ENCODE measurements at regions not wholly inside any gene's neighbourhood (a gene's known extent, or its start where the extent isn't known, plus 50 kb on each side); places are given as distances from the start of the nearest gene placed in this dataset.

DNA sequence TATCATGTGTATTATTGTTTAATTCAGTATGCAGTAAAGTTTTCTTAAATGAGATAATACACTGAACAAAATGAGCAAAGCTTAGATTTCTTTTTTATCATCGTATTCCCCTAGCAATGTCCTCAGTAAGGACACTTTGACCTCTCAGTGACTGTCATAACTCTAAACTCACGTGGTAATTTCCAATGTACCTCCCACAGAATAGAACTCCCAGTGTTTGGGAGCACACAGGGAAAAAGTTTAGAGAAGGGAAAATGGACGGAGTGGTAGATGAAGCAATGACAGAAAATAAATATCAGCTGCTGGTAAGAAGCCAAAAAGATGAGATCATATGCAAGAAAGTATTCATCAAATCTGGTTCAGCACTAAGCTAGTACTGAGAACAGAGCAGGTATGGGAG, 758.6 kb upstream of the KCND2 start:
- Histone ChIP-seq H3K9me3 (ENCODE audit: low read depth) (no peaks in the 10 kb centered on the region), H3K4me1 (ENCODE audit: low read depth) (no peaks in the 10 kb centered on the region), H3K4me3 (no peak overlapping the region), H3K27ac (no peak overlapping the region), H3K27me3 (no peaks in the 10 kb centered on the region), H3K36me3 (no peaks in the 10 kb centered on the region)
- no peak for DNase-seq (ENCODE audit: low read depth in 1 of 2, low spot score in 1 of 2)
- TF ChIP-seq, protein P1, sequence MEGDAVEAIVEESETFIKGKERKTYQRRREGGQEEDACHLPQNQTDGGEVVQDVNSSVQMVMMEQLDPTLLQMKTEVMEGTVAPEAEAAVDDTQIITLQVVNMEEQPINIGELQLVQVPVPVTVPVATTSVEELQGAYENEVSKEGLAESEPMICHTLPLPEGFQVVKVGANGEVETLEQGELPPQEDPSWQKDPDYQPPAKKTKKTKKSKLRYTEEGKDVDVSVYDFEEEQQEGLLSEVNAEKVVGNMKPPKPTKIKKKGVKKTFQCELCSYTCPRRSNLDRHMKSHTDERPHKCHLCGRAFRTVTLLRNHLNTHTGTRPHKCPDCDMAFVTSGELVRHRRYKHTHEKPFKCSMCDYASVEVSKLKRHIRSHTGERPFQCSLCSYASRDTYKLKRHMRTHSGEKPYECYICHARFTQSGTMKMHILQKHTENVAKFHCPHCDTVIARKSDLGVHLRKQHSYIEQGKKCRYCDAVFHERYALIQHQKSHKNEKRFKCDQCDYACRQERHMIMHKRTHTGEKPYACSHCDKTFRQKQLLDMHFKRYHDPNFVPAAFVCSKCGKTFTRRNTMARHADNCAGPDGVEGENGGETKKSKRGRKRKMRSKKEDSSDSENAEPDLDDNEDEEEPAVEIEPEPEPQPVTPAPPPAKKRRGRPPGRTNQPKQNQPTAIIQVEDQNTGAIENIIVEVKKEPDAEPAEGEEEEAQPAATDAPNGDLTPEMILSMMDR (IDR thresholded peaks at IDR 0.05; ENCODE audit: low read depth, low read length): no peak

DNA sequence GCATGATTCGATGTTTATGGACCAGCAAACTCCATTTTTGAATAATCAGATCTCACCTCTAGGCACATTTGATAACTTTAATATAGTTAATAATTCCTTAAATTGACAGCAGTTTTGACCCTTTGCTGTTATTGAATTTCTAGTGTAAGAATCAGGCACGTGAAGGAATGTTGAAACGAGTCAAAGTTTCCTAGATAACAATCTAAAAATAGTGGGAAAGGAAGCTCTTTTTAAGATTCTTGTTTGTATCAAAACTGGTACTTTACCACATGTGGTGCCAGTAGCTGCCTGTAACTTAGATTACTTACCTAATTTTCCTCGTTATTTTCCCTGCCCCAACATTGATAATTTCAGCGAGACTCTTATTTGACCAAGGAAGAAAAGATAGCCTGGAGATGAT, 757.8 kb upstream of the KCND2 start:
- DNase-seq (ENCODE audit: low read depth in 1 of 2, low spot score in 1 of 2): no peak
- H3K27ac ChIP-seq: no peak overlapping the region
- TF ChIP-seq, protein P1 (IDR thresholded peaks at IDR 0.05; ENCODE audit: low read depth, low read length): no peak
- H3K4me3 ChIP-seq: no peak overlapping the region
- H3K27me3 ChIP-seq: no peaks in the 10 kb centered on the region
- no peaks in the 10 kb centered on the region for H3K9me3 ChIP-seq (ENCODE audit: low read depth)
- no peaks in the 10 kb centered on the region for H3K36me3 ChIP-seq
- no peaks in the 10 kb centered on the region for H3K4me1 ChIP-seq (ENCODE audit: low read depth)

GRCh38 chr7:119515962-119516361, 757.0 kb upstream of the KCND2 start:
- Histone ChIP-seq H3K9me3 (ENCODE audit: low read depth) (no peaks in the 10 kb centered on the region), H3K36me3 (no peaks in the 10 kb centered on the region), H3K27me3 (no peaks in the 10 kb centered on the region), H3K4me3 (no peak overlapping the region), H3K4me1 (ENCODE audit: low read depth) (no peaks in the 10 kb centered on the region), H3K27ac (no peak overlapping the region)
- TF ChIP-seq, protein P1 (IDR thresholded peaks at IDR 0.05; ENCODE audit: low read depth, low read length): no peak
- DNase-seq (ENCODE audit: low read depth in 1 of 2, low spot score in 1 of 2): no peak

DNA sequence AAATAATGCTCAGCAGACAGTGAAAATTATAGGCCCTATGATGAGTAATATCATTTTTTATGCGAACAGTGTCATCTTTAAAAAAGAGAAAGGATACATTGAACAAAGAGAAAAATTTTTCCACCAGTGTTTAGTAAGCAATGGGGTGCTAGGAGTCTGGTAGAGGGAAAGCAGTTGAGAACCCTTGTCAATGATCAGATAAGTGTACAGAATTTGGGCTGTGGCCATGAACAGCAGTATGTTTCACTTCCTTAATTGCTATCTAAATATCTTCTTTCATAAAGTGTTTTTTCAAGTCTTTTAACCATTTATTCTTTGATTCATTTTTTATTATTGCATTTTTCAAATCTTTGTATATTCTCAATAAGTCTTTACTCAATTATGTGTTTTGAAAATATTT, 750.7 kb upstream of the KCND2 start:
- Histone ChIP-seq H3K27me3 (no peaks in the 10 kb centered on the region), H3K4me1 (ENCODE audit: low read depth) (no peaks in the 10 kb centered on the region), H3K36me3 (no peaks in the 10 kb centered on the region), H3K27ac (no peak overlapping the region), H3K9me3 (ENCODE audit: low read depth) (no peaks in the 10 kb centered on the region), H3K4me3 (no peak overlapping the region)
- TF ChIP-seq, protein P1 (IDR thresholded peaks at IDR 0.05; ENCODE audit: low read depth, low read length): no peak
- no peak for DNase-seq (ENCODE audit: low read depth in 1 of 2, low spot score in 1 of 2)

- Histone ChIP-seq H3K27me3 (no peaks in the 10 kb centered on the region), H3K4me1 (ENCODE audit: low read depth) (no peaks in the 10 kb centered on the region), H3K36me3 (no peaks in the 10 kb centered on the region), H3K4me3 (no peak overlapping the region), H3K27ac (no peak overlapping the region), H3K9me3 (ENCODE audit: low read depth) (no peaks in the 10 kb centered on the region)
- TF ChIP-seq, protein P1 (IDR thresholded peaks at IDR 0.05; ENCODE audit: low read depth, low read length): no peak
- DNase-seq (ENCODE audit: low read depth in 1 of 2, low spot score in 1 of 2): no peak
Measured at GRCh38 chr7:119522698-119523097, 750.3 kb upstream of the KCND2 start.

DNA sequence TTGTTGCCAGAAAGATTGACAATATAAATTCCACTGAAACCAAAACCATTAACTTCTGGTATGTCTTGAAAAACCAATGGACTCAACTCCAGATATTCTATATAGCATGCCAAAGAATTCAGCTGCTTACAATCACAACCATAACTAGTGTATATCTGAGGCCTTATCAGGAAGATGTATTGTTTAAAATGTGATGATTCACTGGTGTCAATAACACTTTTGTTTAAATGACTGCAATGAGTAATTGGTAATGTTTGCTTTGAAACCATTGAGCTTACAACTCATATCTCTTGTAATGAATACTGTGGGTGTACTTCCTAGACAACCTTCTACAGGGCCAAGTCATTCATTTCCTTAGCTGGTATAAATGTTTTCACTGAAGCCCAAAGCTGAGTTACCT, 727.9 kb upstream of the KCND2 start:
- peak in 1 of 2 donors; percentile 23 for DNase-seq (ENCODE audit: low read depth in 1 of 2, low spot score in 1 of 2)
- H3K4me1 ChIP-seq (ENCODE audit: low read depth): no peaks in the 10 kb centered on the region

More for the DNA sequence above, 727.9 kb upstream of the KCND2 start:
- Histone ChIP-seq H3K27me3 (no peaks in the 10 kb centered on the region), H3K27ac (no peak overlapping the region), H3K9me3 (ENCODE audit: low read depth) (no peaks in the 10 kb centered on the region), H3K4me3 (no peak overlapping the region), H3K36me3 (no peaks in the 10 kb centered on the region)
- TF ChIP-seq, protein P1 (IDR thresholded peaks at IDR 0.05; ENCODE audit: low read depth, low read length): no peak

All from cardiac muscle cell (in vitro differentiated cells and primary cell).